CD14-positive monocyte (primary cell): ENCODE measurements at regions not wholly inside any gene's neighbourhood (a gene's known extent, or its start where the extent isn't known, plus 50 kb on each side); places are given as distances from the start of the nearest gene placed in this dataset.
"Not testable (repeated sequence)": the region's sequence is repeated elsewhere in the genome, so short reads cannot be mapped to it uniquely, and the experiment has no call there.

ENCODE experiments used
- DNase-seq, 3 donors: peaks; one replicate each; pipeline ENCODE4 v3.0.0-alpha.2; 2011 to 2022
- H2AFZ ChIP-seq: 2 replicates; pipeline ENCODE4 v1.6.0; 2012; ENCODE audit warnings: mild to moderate bottlenecking, low read depth, low read length, inconsistent platforms; ENCODE audit not compliant: insufficient read depth, poor library complexity, severe bottlenecking
- H3K27ac ChIP-seq, 2 donors: 1 replicate in 1 of 2; 2 replicates in 1 of 2; pipeline ENCODE4 v1.5.1; 2012 to 2013; ENCODE audit warnings: low read length in 2 of 2, control low read depth in 1 of 2, inconsistent platforms in 1 of 2, low read depth in 1 of 2, mild to moderate bottlenecking in 1 of 2
- H3K27me3 ChIP-seq, 2 donors: one replicate each; pipeline versions ENCODE4 v1.6.0 to v1.6.1; 2011 to 2013; ENCODE audit warnings: low read length in 2 of 2; ENCODE audit not compliant: control insufficient read depth in 2 of 2, insufficient read depth in 2 of 2
- H3K36me3 ChIP-seq, 2 donors: replicated peaks in 1 of 2; 1 replicate in 1 of 2; 2 replicates in 1 of 2; pipeline versions ENCODE4 v1.5.1 to v1.6.1; 2012 to 2013; ENCODE audit warnings: low read length in 2 of 2, control low read depth in 1 of 2, inconsistent platforms in 1 of 2, mild to moderate bottlenecking in 1 of 2; ENCODE audit not compliant: insufficient read depth in 2 of 2, control insufficient read depth in 1 of 2
- H3K4me1 ChIP-seq, 2 donors: 1 replicate in 1 of 2; 2 replicates in 1 of 2; pipeline versions ENCODE4 v1.5.1 to v1.6.1; 2012 to 2013; ENCODE audit warnings: low read length in 2 of 2, control low read depth in 1 of 2, inconsistent platforms in 1 of 2, mild to moderate bottlenecking in 1 of 2, moderate library complexity in 1 of 2; ENCODE audit not compliant: insufficient read depth in 2 of 2, control insufficient read depth in 1 of 2
- H3K4me2 ChIP-seq: replicated peaks from 2 replicates; pipeline ENCODE3; 2012; ENCODE audit warnings: low read length, moderate library complexity, mild to moderate bottlenecking; ENCODE audit not compliant: poor library complexity, severe bottlenecking; ENCODE audit errors: extremely low read depth
- H3K4me3 ChIP-seq, 3 experiments: fragments of 200-600 bp in 1 of 3; sonication (generic) in 1 of 3; replicated peaks in 1 of 3; 1 replicate in 2 of 3; 2 replicates in 1 of 3; pipeline ENCODE4 v1.5.1; 2011 to 2013; ENCODE audit warnings: low read length in 3 of 3, mild to moderate bottlenecking in 3 of 3, control low read depth in 2 of 3, low read depth in 2 of 3, inconsistent platforms in 1 of 3, moderate library complexity in 1 of 3
- H3K79me2 ChIP-seq: 2 replicates; pipeline ENCODE4 v1.6.0; 2012; ENCODE audit warnings: mild to moderate bottlenecking, control low read depth, inconsistent platforms, low read length, moderate library complexity; ENCODE audit not compliant: insufficient read depth
- H3K9ac ChIP-seq: 2 replicates; pipeline ENCODE4 v1.6.0; 2017; ENCODE audit warnings: low read length, mild to moderate bottlenecking; ENCODE audit not compliant: insufficient read depth, poor library complexity, severe bottlenecking
- H3K9me3 ChIP-seq, 2 donors: replicated peaks in 1 of 2; 1 replicate in 1 of 2; 2 replicates in 1 of 2; pipeline versions ENCODE4 v1.5.1 to v1.6.1; 2012 to 2013; ENCODE audit warnings: low read length in 2 of 2, control low read depth in 1 of 2; ENCODE audit not compliant: control insufficient read depth in 1 of 2, insufficient read depth in 1 of 2
- H4K20me1 ChIP-seq: 2 replicates; pipeline ENCODE4 v1.6.0; 2012; ENCODE audit warnings: mild to moderate bottlenecking, low read length, control low read depth, moderate library complexity; ENCODE audit not compliant: insufficient read depth
- H3K27ac Mint-ChIP-seq, 7 donors: one replicate each; pipeline ENCODE4 v1.8.0; 2020; ENCODE audit warnings: mild to moderate bottlenecking in 7 of 7, mixed read lengths in 7 of 7, moderate library complexity in 6 of 7, inconsistent platforms in 2 of 7
- H3K27me3 Mint-ChIP-seq, 3 donors: one replicate each; pipeline ENCODE4 v1.8.0; 2021 to 2022; ENCODE audit warnings: low read depth in 3 of 3, mild to moderate bottlenecking in 3 of 3, mixed read lengths in 3 of 3, moderate library complexity in 3 of 3, inconsistent platforms in 1 of 3
- H3K36me3 Mint-ChIP-seq, 2 donors: one replicate each; pipeline ENCODE4 v1.8.0; 2020; ENCODE audit warnings: mixed read lengths in 2 of 2, inconsistent platforms in 1 of 2, mild to moderate bottlenecking in 1 of 2
- H3K4me1 Mint-ChIP-seq: one replicate; pipeline ENCODE4 v1.8.0; 2020; ENCODE audit warnings: mild to moderate bottlenecking, mixed read lengths
- H3K4me3 Mint-ChIP-seq, 2 donors: one replicate each; pipeline ENCODE4 v1.8.0; 2020; ENCODE audit warnings: mild to moderate bottlenecking in 2 of 2, mixed read lengths in 2 of 2, moderate library complexity in 1 of 2
- H3K9me3 Mint-ChIP-seq, 7 donors: one replicate each; pipeline ENCODE4 v1.8.0; 2020 to 2022; ENCODE audit warnings: mixed read lengths in 7 of 7, mild to moderate bottlenecking in 6 of 7, moderate library complexity in 6 of 7, inconsistent platforms in 2 of 7
- CTCF ChIP-seq: fragments of 200-600 bp; IDR thresholded peaks from one replicate; pipeline ENCODE4 v1.8.0; 2022; ENCODE audit warnings: antibody characterized with exemption, mild to moderate bottlenecking
- WGBS: methylation state at CpG from one replicate; pipeline ENCODE4 v1.1.5; 2013; ENCODE audit warnings: missing lambda C conversion rate; ENCODE audit not compliant: insufficient coverage; 5-methylcytosine and 5-hydroxymethylcytosine counted together
- intact Hi-C, 2 donors: fragments of 100-400 bp; cut with micrococcal nuclease; formaldehyde crosslinking; loops; one replicate each; pipeline versions ENCODE4 v1.15.0 to v1.15.1; 2023

DNA sequence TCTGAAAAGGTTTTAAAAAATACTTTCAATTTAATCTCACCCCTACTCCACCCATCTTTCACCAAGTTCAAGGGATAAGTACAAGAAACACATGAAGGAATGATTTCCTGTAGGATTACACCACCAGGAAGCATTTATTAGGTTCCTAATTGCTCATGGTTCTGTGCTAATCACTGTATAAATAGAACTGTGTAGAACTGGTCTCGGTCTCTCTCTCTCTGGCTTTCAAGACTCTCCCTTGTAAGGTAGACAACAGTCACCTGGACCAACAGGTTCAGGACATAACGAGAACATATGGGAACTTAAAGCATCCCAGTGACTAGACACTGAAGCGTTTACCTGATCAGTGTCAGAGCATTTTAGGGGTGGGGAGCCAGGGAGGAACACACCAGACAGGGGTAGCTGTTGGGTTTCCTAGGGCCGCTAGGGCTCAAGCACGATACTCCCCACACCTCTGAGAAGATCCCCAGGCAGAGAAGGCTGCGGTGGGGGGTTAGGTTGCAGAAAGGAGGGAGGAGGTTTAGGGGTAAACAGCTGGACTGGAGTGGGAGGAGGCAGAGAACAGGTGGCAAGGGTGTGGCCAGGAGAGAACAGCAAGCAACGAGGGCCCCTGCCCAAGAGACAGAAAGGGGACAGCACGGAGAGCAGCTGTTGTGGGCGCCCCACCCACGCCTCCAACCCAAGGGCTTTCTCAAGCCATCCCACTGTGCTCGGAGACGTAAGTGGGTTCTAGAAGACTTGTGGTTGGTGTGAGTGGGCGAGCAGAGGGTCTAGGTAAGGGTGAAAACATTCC is 52.5 kb upstream of the USP6NL start:
- no peak overlapping the region for H3K27ac ChIP-seq
- peaks cover 8 to 13% (median 9%) of the 10 kb centered on the region in 3 donors for H3K27me3 Mint-ChIP-seq
- H3K9me3 Mint-ChIP-seq = peaks cover 0 to 10% (median 5%) of the 10 kb centered on the region in 7 donors
- DNase-seq = no peak
- H3K4me1 Mint-ChIP-seq = peaks cover 47% of the 10 kb centered on the region
- no peaks in the 10 kb centered on the region for H3K36me3 Mint-ChIP-seq
- H3K4me1 ChIP-seq = peaks cover 30 to 45% of the 10 kb centered on the region in 2 donors
- no peaks in the 10 kb centered on the region for H4K20me1 ChIP-seq
- no peak overlapping the region for H2AFZ ChIP-seq
- H3K79me2 ChIP-seq = no peaks in the 10 kb centered on the region
- H3K36me3 ChIP-seq = no peaks in the 10 kb centered on the region
- H3K27ac Mint-ChIP-seq = peak overlapping the region in 1 of 7 donors; percentile 40
- H3K9me3 ChIP-seq = peaks cover 0 to 3% of the 10 kb centered on the region in 2 donors
- H3K4me3 ChIP-seq = no peak overlapping the region
- TF ChIP-seq CTCF = no peak
- H3K9ac ChIP-seq = no peak overlapping the region
- intact Hi-C loops = loop anchor here in 1 of 2 donors (10.0 kb wide), 1 partner anchor 51 kb away; no protein-coding TSS in a partner anchor
- no peak overlapping the region for H3K4me2 ChIP-seq
- peak overlapping the region; percentile 3 to 49 for H3K4me3 Mint-ChIP-seq
- 83% methylated on average over 4 of the region's 13 CpGs for WGBS
- H3K27me3 ChIP-seq = peaks cover 0 to 4% of the 10 kb centered on the region in 2 donors

DNA sequence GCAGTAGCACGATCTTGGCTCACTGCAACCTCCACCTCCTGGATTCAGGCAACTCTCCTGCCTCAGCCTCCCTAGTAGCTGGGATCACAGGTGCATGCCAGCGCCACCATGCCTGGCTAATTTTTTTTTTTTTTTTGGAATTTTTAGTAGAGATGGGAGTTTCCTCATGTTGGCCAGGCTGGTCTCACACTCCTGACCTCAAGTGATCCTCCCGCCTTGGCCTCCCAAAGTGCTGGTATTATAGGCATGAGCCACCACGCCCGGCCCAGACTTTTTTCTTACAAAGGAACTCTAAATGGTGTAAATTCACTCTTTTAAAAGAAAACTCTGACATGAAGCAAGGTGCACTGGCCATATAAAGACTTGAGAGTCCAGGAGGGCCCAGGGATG is 51.7 kb upstream of the USP6NL start:
- not testable (repeated sequence) for H3K27me3 ChIP-seq, H3K4me3 Mint-ChIP-seq, H3K36me3 Mint-ChIP-seq, DNase-seq, H3K4me3 ChIP-seq, H3K27ac Mint-ChIP-seq, H2AFZ ChIP-seq, H3K36me3 ChIP-seq, H3K9me3 Mint-ChIP-seq, H3K79me2 ChIP-seq, H4K20me1 ChIP-seq, H3K4me2 ChIP-seq, H3K9ac ChIP-seq, H3K27ac ChIP-seq, H3K9me3 ChIP-seq
- intact Hi-C loops = loop anchor here in 1 of 2 donors (10.0 kb wide), 1 partner anchor 52 kb away; no protein-coding TSS in a partner anchor
- WGBS = no CpG with 5 or more reads among the region's 5 CpGs
- peaks cover 44% of the 10 kb centered on the region for H3K4me1 Mint-ChIP-seq
- H3K27me3 Mint-ChIP-seq = peaks cover 8 to 13% (median 9%) of the 10 kb centered on the region in 3 donors
- H3K4me1 ChIP-seq = peaks cover 26 to 42% of the 10 kb centered on the region in 2 donors
